ENCODE measurements at regions not wholly inside any gene's neighbourhood (a gene's known extent, or its start where the extent isn't known, plus 50 kb on each side); places are given as distances from the start of the nearest gene placed in this dataset.
"Not testable (repeated sequence)": the region's sequence is repeated elsewhere in the genome, so short reads cannot be mapped to it uniquely, and the experiment has no call there.

DNA sequence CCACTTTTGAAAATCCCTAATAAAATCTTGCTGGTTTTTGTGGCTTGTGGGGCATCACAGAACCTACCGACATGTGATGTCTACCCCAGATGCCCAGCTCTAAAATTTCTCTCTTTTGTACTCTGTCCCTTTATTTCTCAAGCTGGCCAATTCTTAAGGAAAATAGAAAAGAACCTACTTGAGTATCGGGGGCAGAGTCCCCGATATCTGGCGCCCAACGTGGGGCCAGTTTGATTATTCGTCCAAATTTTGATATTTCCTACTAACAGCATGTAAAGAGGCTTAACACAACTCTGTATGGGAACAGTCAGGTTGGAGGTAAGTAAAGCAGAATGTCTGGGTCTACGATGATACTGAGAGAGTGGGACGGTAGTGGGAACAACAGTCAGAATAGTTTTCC lies 810.6 kb downstream of the SLC6A15 start:
- H3K27ac ChIP-seq (ENCODE audit: low read depth, low read length); H3K4me3 ChIP-seq (ENCODE audit: low read length); H3K4me3 Mint-ChIP-seq; H3K36me3 ChIP-seq (ENCODE audit: insufficient read depth, low read length); H3K27me3 Mint-ChIP-seq; H3K27me3 ChIP-seq (ENCODE audit: insufficient read depth, low read length, poor library complexity, severe bottlenecking); DNase-seq; H3K4me1 ChIP-seq (ENCODE audit: insufficient read depth, low read length); H3K4me1 Mint-ChIP-seq; CTCF ChIA-PET; H3K36me3 Mint-ChIP-seq; POLR2A ChIA-PET; H3K9me3 ChIP-seq (ENCODE audit: low read length): not testable (repeated sequence)
- Mint-ChIP-seq H3K27ac (peak overlapping the region in 1 of 8 donors; percentile 21), H3K9me3 (peaks cover 37 to 58% (median 49%) of the 10 kb centered on the region in 5 donors)

DNA sequence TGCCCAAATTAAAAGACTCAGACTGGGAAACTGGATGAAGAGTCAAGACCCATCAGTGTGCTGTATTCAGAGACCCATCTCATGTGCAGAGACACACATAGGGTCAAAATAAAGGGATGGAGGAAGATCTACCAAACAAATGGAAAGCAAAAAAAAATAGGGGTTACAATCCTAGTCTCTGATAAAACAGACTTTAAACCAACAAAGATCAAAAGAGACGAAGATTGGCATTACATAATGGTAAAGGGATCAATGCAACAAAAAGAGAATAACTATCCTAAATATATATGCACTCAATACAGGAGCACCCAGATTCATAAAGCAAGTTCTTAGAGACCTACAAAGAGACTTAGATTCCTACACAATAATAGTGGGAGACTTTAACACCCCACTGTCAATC lies 813.0 kb downstream of the SLC6A15 start:
- H3K36me3 Mint-ChIP-seq; H3K27me3 Mint-ChIP-seq; CTCF ChIA-PET; H3K4me1 ChIP-seq (ENCODE audit: insufficient read depth, low read length); DNase-seq; H3K27ac Mint-ChIP-seq; H3K4me3 Mint-ChIP-seq; H3K4me3 ChIP-seq (ENCODE audit: low read length); H3K36me3 ChIP-seq (ENCODE audit: insufficient read depth, low read length); H3K9me3 ChIP-seq (ENCODE audit: low read length); H3K4me1 Mint-ChIP-seq; H3K27ac ChIP-seq (ENCODE audit: low read depth, low read length); POLR2A ChIA-PET; H3K27me3 ChIP-seq (ENCODE audit: insufficient read depth, low read length, poor library complexity, severe bottlenecking): not testable (repeated sequence)
- H3K9me3 Mint-ChIP-seq: peaks cover 42 to 54% (median 47%) of the 10 kb centered on the region in 5 donors

DNA sequence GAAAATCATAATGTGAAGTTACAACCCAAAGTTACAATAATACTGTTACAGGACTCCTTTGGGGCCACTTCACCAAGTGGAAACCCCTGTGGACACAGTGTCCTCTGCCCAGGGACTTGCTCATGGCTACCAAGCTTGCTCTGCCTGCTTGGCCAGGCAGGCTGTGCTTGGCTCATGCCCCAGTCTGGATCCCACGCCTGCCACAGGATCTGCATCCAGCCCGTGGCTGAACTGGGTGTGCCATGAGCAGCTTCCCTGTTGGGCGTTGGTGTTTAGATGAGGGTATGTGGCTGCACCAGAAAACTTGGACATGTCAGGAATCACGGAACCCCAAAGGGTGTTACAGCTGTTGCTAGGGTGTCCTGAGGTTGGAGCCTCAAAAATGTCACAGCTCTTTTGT lies 820.9 kb downstream of the SLC6A15 start:
- no peaks in the 10 kb centered on the region for H3K9me3 ChIP-seq (ENCODE audit: low read length)
- DNase-seq: no peak
- no peak overlapping the region for H3K4me3 Mint-ChIP-seq
- no peaks in the 10 kb centered on the region for H3K27me3 ChIP-seq (ENCODE audit: insufficient read depth, low read length, poor library complexity, severe bottlenecking)
- H3K27ac ChIP-seq (ENCODE audit: low read depth, low read length): no peak overlapping the region
- H3K4me1 Mint-ChIP-seq: no peaks in the 10 kb centered on the region
- no peaks in the 10 kb centered on the region for H3K4me1 ChIP-seq (ENCODE audit: insufficient read depth, low read length)
- no peak overlapping the region for H3K27ac Mint-ChIP-seq
- H3K27me3 Mint-ChIP-seq: no peaks in the 10 kb centered on the region
- POLR2A ChIA-PET: no interaction called here
- CTCF ChIA-PET: no interaction called here
- no peaks in the 10 kb centered on the region for H3K36me3 Mint-ChIP-seq
- H3K9me3 Mint-ChIP-seq: peaks cover 0 to 26% (median 3%) of the 10 kb centered on the region in 5 donors
- H3K36me3 ChIP-seq (ENCODE audit: insufficient read depth, low read length): no peaks in the 10 kb centered on the region
- H3K4me3 ChIP-seq (ENCODE audit: low read length): no peak overlapping the region

DNA sequence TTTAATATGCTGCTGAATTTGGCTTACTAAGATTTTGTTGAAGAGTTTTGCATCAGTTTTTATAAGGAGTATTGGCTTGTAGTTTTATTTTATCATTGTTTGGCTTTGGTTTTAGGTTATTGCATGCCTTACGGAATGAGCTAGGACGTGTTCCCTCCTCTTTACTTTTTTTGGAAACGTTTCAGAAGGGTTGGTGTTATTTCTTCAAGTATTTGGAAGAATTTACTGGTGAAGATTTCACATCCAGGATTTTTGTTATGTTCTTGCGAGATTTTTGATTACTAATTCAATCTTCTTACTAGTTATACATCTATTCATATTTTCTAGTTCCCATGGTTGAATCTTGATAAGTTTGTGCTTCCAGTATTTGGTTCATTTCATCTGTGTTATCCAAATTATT lies 823.2 kb downstream of the SLC6A15 start:
- H3K27me3 Mint-ChIP-seq: no peaks in the 10 kb centered on the region
- POLR2A ChIA-PET: no interaction called here
- CTCF ChIA-PET: no interaction called here
- Histone ChIP-seq H3K27me3 (ENCODE audit: insufficient read depth, low read length, poor library complexity, severe bottlenecking) (no peaks in the 10 kb centered on the region), H3K4me3 (ENCODE audit: low read length) (no peak overlapping the region), H3K9me3 (ENCODE audit: low read length) (no peaks in the 10 kb centered on the region), H3K4me1 (ENCODE audit: insufficient read depth, low read length) (no peaks in the 10 kb centered on the region), H3K27ac (ENCODE audit: low read depth, low read length) (no peak overlapping the region), H3K36me3 (ENCODE audit: insufficient read depth, low read length) (no peaks in the 10 kb centered on the region)
- no peaks in the 10 kb centered on the region for H3K36me3 Mint-ChIP-seq
- peaks cover 0 to 21% (median 5%) of the 10 kb centered on the region in 5 donors for H3K9me3 Mint-ChIP-seq
- DNase-seq: no peak
- no peaks in the 10 kb centered on the region for H3K4me1 Mint-ChIP-seq
- no peak overlapping the region for H3K4me3 Mint-ChIP-seq
- H3K27ac Mint-ChIP-seq: no peak overlapping the region

DNA sequence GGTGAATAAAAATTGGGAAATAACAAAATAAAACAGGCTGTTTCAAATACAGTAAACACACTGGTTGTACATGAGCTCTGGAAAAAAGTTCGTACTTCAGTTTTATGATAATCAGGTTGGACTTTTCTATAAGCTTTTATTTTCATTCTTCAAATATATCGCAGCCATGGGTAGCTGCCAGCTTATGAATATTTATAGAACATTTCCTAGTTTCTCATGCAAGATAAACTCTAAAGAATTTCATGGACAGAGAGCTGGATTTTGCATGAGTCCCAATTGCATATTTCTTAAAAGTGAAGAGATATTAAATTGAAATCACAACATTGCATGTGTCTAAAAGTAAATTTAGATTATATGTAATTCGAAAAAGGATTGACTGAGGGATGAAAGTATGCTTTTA lies 827.6 kb downstream of the SLC6A15 start:
- H3K27me3 Mint-ChIP-seq: no peaks in the 10 kb centered on the region
- H3K27ac ChIP-seq (ENCODE audit: low read depth, low read length): no peak overlapping the region
- H3K4me1 ChIP-seq (ENCODE audit: insufficient read depth, low read length): no peaks in the 10 kb centered on the region
- ChIA-PET CTCF (no interaction called here), POLR2A (no interaction called here)
- peaks cover 0 to 13% (median 3%) of the 10 kb centered on the region in 5 donors for H3K9me3 Mint-ChIP-seq
- H3K27me3 ChIP-seq (ENCODE audit: insufficient read depth, low read length, poor library complexity, severe bottlenecking): no peaks in the 10 kb centered on the region
- no peaks in the 10 kb centered on the region for H3K4me1 Mint-ChIP-seq
- DNase-seq: no peak
- H3K4me3 ChIP-seq (ENCODE audit: low read length): no peak overlapping the region
- H3K9me3 ChIP-seq (ENCODE audit: low read length): no peaks in the 10 kb centered on the region
- no peaks in the 10 kb centered on the region for H3K36me3 ChIP-seq (ENCODE audit: insufficient read depth, low read length)
- H3K36me3 Mint-ChIP-seq: no peaks in the 10 kb centered on the region
- H3K27ac Mint-ChIP-seq: no peak overlapping the region
- no peak overlapping the region for H3K4me3 Mint-ChIP-seq

DNA sequence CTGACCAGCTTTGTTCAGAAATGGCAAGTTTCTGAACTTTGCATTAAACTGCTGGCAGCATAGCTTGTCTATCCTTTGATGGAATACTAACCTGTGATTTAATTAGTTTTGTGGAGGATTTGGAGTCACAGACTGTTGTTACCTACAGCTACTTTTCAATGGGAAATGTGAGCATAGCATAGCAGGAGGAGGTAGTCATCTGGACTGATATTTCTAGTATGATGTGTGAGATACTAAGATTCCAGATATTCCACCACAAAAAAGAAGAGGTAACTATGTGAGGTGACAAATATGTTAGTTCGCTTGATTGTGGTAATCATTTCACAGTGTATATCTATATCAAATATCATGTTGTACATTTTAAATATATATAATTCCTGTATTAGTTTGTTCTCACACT lies 833.0 kb downstream of the SLC6A15 start:
- H3K36me3 Mint-ChIP-seq: no peaks in the 10 kb centered on the region
- CTCF ChIA-PET: no interaction called here
- H3K27ac Mint-ChIP-seq: no peak overlapping the region
- Histone ChIP-seq H3K36me3 (ENCODE audit: insufficient read depth, low read length) (no peaks in the 10 kb centered on the region), H3K27ac (ENCODE audit: low read depth, low read length) (no peak overlapping the region), H3K27me3 (ENCODE audit: insufficient read depth, low read length, poor library complexity, severe bottlenecking) (no peaks in the 10 kb centered on the region), H3K9me3 (ENCODE audit: low read length) (no peaks in the 10 kb centered on the region), H3K4me3 (ENCODE audit: low read length) (no peak overlapping the region), H3K4me1 (ENCODE audit: insufficient read depth, low read length) (no peaks in the 10 kb centered on the region)
- H3K27me3 Mint-ChIP-seq: no peaks in the 10 kb centered on the region
- POLR2A ChIA-PET: no interaction called here
- no peak for DNase-seq
- H3K4me3 Mint-ChIP-seq: no peak overlapping the region
- H3K4me1 Mint-ChIP-seq: no peaks in the 10 kb centered on the region
- H3K9me3 Mint-ChIP-seq: peaks cover 0 to 12% (median 0%) of the 10 kb centered on the region in 5 donors

DNA sequence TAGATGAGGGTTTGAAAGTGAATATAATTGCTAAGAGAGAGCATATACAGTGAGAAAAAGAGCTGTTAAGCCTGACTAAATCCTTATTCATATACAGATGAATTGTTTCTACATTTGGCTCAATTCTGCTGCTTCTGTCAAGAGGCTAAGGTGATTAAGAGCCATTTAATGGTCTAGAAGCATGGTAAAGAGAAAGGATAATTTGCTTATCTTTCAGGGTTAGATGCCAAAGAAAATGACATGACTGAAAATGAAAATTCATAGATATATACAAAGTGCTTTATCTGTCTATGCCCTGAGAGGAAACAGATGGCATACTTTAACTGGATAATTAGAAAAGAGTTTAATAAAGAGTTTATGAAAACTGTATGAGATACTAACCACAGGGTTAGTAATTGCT lies 834.9 kb downstream of the SLC6A15 start:
- no peaks in the 10 kb centered on the region for H3K9me3 ChIP-seq (ENCODE audit: low read length)
- H3K27ac ChIP-seq (ENCODE audit: low read depth, low read length): no peak overlapping the region
- Mint-ChIP-seq H3K4me3 (no peak overlapping the region), H3K9me3 (peaks cover 0 to 15% (median 3%) of the 10 kb centered on the region in 5 donors), H3K36me3 (no peaks in the 10 kb centered on the region), H3K4me1 (no peaks in the 10 kb centered on the region), H3K27me3 (no peaks in the 10 kb centered on the region), H3K27ac (no peak overlapping the region)
- no peaks in the 10 kb centered on the region for H3K36me3 ChIP-seq (ENCODE audit: insufficient read depth, low read length)
- ChIA-PET POLR2A (no interaction called here), CTCF (no interaction called here)
- DNase-seq: no peak
- no peak overlapping the region for H3K4me3 ChIP-seq (ENCODE audit: low read length)
- no peaks in the 10 kb centered on the region for H3K4me1 ChIP-seq (ENCODE audit: insufficient read depth, low read length)
- H3K27me3 ChIP-seq (ENCODE audit: insufficient read depth, low read length, poor library complexity, severe bottlenecking): no peaks in the 10 kb centered on the region

DNA sequence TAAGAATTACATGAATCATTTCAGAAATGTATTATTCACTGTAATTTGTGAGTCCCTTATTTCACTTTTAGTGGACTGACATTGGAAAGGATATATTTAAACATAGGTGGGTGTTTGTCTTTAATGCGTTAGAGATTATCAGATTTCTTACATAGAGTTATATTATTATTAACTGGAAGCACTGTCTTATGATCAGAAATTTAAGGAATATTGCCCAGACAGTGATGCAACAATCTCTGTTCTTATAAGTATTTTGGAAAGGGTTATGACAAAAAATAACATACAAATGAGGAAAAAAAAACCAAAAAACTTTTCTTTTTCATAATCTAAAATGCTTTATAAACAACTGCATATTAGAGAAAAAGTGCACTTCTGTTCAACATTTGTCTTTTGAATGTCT lies 836.6 kb downstream of the SLC6A15 start:
- Mint-ChIP-seq H3K27me3 (no peaks in the 10 kb centered on the region), H3K27ac (no peak overlapping the region), H3K9me3 (peaks cover 2 to 20% (median 3%) of the 10 kb centered on the region in 5 donors), H3K4me3 (no peak overlapping the region), H3K4me1 (no peaks in the 10 kb centered on the region), H3K36me3 (no peaks in the 10 kb centered on the region)
- H3K27ac ChIP-seq (ENCODE audit: low read depth, low read length): no peak overlapping the region
- no peaks in the 10 kb centered on the region for H3K36me3 ChIP-seq (ENCODE audit: insufficient read depth, low read length)
- no peaks in the 10 kb centered on the region for H3K9me3 ChIP-seq (ENCODE audit: low read length)
- no peak overlapping the region for H3K4me3 ChIP-seq (ENCODE audit: low read length)
- ChIA-PET POLR2A (no interaction called here), CTCF (no interaction called here)
- no peaks in the 10 kb centered on the region for H3K4me1 ChIP-seq (ENCODE audit: insufficient read depth, low read length)
- no peak for DNase-seq
- H3K27me3 ChIP-seq (ENCODE audit: insufficient read depth, low read length, poor library complexity, severe bottlenecking): no peaks in the 10 kb centered on the region

DNA sequence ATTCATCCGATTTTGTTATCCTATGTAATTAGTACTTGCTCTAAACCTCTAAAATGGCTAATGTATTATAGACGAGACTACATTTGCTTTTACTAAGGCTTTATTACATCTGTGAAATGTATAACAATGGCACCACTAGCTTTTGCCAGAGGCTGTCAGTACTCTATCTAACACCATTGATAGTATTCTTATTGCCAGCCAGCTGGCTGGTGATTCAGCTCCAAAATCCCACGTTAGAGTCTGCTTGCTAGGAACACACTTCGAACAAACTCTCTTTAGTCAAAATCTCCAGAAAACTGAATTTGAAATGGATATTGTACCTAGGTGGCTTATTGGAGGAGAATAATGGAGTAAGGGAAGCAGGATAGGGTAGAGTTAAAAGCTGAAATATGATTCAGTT lies 839.2 kb downstream of the SLC6A15 start:
- no peak overlapping the region for H3K4me3 Mint-ChIP-seq
- ChIA-PET CTCF (no interaction called here), POLR2A (no interaction called here)
- no peaks in the 10 kb centered on the region for H3K4me1 ChIP-seq (ENCODE audit: insufficient read depth, low read length)
- H3K4me3 ChIP-seq (ENCODE audit: low read length): no peak overlapping the region
- H3K27ac ChIP-seq (ENCODE audit: low read depth, low read length): no peak overlapping the region
- no peaks in the 10 kb centered on the region for H3K4me1 Mint-ChIP-seq
- peaks cover 2 to 25% (median 5%) of the 10 kb centered on the region in 5 donors for H3K9me3 Mint-ChIP-seq
- H3K27me3 Mint-ChIP-seq: no peaks in the 10 kb centered on the region
- H3K27me3 ChIP-seq (ENCODE audit: insufficient read depth, low read length, poor library complexity, severe bottlenecking): no peaks in the 10 kb centered on the region
- no peaks in the 10 kb centered on the region for H3K36me3 ChIP-seq (ENCODE audit: insufficient read depth, low read length)
- no peak overlapping the region for H3K27ac Mint-ChIP-seq
- no peak for DNase-seq
- H3K9me3 ChIP-seq (ENCODE audit: low read length): no peaks in the 10 kb centered on the region
- H3K36me3 Mint-ChIP-seq: no peaks in the 10 kb centered on the region
